OCI-LY3 (cell line): ENCODE measurements at regions not wholly inside any gene's neighbourhood (a gene's known extent, or its start where the extent isn't known, plus 50 kb on each side); places are given as distances from the start of the nearest gene placed in this dataset.

Experiments
- H2AFZ ChIP-seq: fragments of 200-600, 300-600 bp; shearing (Covaris generic); 2 replicates; pipeline ENCODE4 v1.6.0; 2014; ENCODE audit warnings: antibody characterized with exemption, low read depth, low read length
- H3K27ac ChIP-seq: fragments of 200-600, 300-600 bp; sonication (generic); 2 replicates; pipeline ENCODE4 v1.5.1; 2014; ENCODE audit warnings: mild to moderate bottlenecking, low read length, moderate library complexity, mixed read lengths
- H3K27me3 ChIP-seq: fragments of 200-600, 300-600 bp; sonication (generic); 2 replicates; pipeline ENCODE4 v1.6.1; 2014; ENCODE audit warnings: low read depth, low read length, mixed read lengths
- H3K36me3 ChIP-seq: fragments of 200-600, 300-600 bp; sonication (generic); replicated peaks from 2 replicates; pipeline ENCODE3; 2014; ENCODE audit warnings: low read depth, low read length, mixed read lengths
- H3K4me1 ChIP-seq: fragments of 300-600, 200-600 bp; sonication (generic); 2 replicates; pipeline ENCODE4 v1.6.1; 2014; ENCODE audit warnings: low read length, mixed read lengths
- H3K4me2 ChIP-seq: fragments of 200-600, 300-600 bp; sonication (generic); 2 replicates; pipeline ENCODE4 v1.6.1; 2014; ENCODE audit warnings: low read length, mixed read lengths
- H3K4me3 ChIP-seq: fragments of 300-600, 200-600 bp; sonication (generic); 2 replicates; pipeline ENCODE4 v1.5.1; 2014; ENCODE audit warnings: antibody characterized with exemption, mild to moderate bottlenecking, low read length, moderate library complexity
- H3K79me2 ChIP-seq: fragments of 300-600, 200-600 bp; shearing (Covaris generic); 2 replicates; pipeline ENCODE4 v1.6.1; 2014; ENCODE audit warnings: mild to moderate bottlenecking, low read length, mixed read lengths
- H3K9ac ChIP-seq: fragments of 300-600, 200-600 bp; shearing (Covaris generic); 2 replicates; pipeline ENCODE4 v1.6.0; 2014; ENCODE audit warnings: mild to moderate bottlenecking, low read length, moderate library complexity
- H3K9me3 ChIP-seq: fragments of 200-600, 300-600 bp; shearing (Covaris generic); 2 replicates; pipeline ENCODE4 v1.6.1; 2014; ENCODE audit warnings: low read length, mixed read lengths; ENCODE audit not compliant: insufficient read depth
- H4K20me1 ChIP-seq: fragments of 200-600, 300-600 bp; sonication (generic); 2 replicates; pipeline ENCODE4 v1.6.1; 2016; ENCODE audit warnings: low read length, mixed read lengths; ENCODE audit not compliant: insufficient read depth
- EZH2phosphoT487 ChIP-seq: fragments of 200-600 bp; shearing (Covaris generic); IDR thresholded peaks from 2 replicates; pipeline ENCODE4 v1.6.1; 2018; ENCODE audit warnings: antibody characterized with exemption, mixed run types, low read depth
- TF ChIP-seq, protein P1 (sequence below): fragments of 200-600, 300-600 bp; sonication (generic); IDR thresholded peaks from 2 replicates; pipeline ENCODE4 v1.5.1; 2014; ENCODE audit warnings: antibody characterized with exemption, low read length, low read depth

DNA sequence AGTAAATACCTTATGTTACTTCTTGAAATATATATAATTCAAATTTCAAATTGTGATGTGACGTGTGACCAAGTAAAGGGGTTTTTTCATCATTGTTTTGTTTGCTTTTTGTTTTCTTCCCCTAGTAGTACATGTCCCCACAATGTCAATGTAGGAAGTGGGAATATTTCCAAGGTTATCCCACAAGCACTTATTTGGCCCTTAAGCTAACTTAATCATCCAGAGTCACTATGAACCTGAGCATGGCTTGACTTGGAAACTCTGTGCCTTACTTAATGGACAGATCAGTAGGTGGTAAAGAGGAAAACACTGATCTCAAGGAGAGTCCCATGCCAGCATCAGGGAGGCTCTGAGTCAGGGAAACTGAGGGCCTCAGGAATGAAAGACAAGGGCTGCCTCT lies 569.3 kb upstream of the IGFBP3 start:
- Histone ChIP-seq H4K20me1 (no peaks in the 10 kb centered on the region), H3K9ac (no peak overlapping the region), H3K27ac (no peak overlapping the region), H2AFZ (no peak overlapping the region), H3K36me3 (no peaks in the 10 kb centered on the region), H3K79me2 (no peaks in the 10 kb centered on the region), H3K27me3 (no peaks in the 10 kb centered on the region), H3K9me3 (no peaks in the 10 kb centered on the region), H3K4me1 (no peaks in the 10 kb centered on the region), H3K4me2 (no peak overlapping the region), H3K4me3 (no peak overlapping the region)
- no peak for TF ChIP-seq EZH2phosphoT487
- TF ChIP-seq, protein P1, sequence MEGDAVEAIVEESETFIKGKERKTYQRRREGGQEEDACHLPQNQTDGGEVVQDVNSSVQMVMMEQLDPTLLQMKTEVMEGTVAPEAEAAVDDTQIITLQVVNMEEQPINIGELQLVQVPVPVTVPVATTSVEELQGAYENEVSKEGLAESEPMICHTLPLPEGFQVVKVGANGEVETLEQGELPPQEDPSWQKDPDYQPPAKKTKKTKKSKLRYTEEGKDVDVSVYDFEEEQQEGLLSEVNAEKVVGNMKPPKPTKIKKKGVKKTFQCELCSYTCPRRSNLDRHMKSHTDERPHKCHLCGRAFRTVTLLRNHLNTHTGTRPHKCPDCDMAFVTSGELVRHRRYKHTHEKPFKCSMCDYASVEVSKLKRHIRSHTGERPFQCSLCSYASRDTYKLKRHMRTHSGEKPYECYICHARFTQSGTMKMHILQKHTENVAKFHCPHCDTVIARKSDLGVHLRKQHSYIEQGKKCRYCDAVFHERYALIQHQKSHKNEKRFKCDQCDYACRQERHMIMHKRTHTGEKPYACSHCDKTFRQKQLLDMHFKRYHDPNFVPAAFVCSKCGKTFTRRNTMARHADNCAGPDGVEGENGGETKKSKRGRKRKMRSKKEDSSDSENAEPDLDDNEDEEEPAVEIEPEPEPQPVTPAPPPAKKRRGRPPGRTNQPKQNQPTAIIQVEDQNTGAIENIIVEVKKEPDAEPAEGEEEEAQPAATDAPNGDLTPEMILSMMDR, result no peak

DNA sequence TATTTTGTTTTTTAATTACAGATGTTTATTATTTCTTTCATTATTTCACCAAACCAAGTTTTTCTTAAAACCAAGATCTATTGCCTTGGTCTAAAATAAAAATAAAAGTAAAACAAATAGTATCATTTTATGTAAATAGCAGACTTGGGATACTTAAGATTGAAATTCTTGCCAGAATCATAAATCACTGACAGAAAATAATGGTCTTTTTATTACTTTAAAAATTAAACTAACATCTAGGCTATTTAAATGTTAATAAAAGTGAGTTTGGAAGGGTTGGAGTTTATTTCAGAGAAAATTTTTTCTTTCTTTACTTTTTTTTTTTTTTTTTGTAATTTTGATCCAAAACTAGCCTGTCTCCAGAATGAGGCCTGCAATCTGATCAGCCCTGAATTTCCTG lies 568.0 kb upstream of the IGFBP3 start:
- no peak overlapping the region for H3K9ac ChIP-seq
- no peak overlapping the region for H3K4me2 ChIP-seq
- H3K79me2 ChIP-seq, result no peaks in the 10 kb centered on the region
- no peaks in the 10 kb centered on the region for H3K36me3 ChIP-seq
- TF ChIP-seq, protein P1, result no peak
- no peak for TF ChIP-seq EZH2phosphoT487
- no peak overlapping the region for H3K4me3 ChIP-seq
- no peaks in the 10 kb centered on the region for H3K27me3 ChIP-seq
- H3K9me3 ChIP-seq, result no peaks in the 10 kb centered on the region
- H2AFZ ChIP-seq, result no peak overlapping the region
- H3K4me1 ChIP-seq, result no peaks in the 10 kb centered on the region
- H3K27ac ChIP-seq, result no peak overlapping the region
- no peaks in the 10 kb centered on the region for H4K20me1 ChIP-seq

DNA sequence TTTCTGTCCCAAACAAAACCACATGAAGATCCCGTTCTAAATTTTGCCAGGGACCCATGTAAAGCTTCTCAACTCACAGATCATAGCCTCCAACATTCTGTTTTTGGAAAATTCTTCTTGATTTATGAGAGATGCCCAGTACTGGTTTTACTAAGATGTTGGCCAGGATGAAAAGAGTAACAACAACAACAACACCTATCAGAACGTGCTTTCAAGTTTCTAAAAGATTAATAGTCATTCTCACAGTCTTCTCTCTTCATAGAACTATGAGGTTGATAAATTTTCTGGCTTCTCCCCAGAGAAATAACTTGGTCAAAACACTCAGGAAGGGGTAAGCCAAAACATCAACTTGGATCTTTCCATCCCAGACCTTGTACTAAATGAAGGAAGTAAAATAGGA lies 567.5 kb upstream of the IGFBP3 start:
- H4K20me1 ChIP-seq, result no peaks in the 10 kb centered on the region
- H2AFZ ChIP-seq, result no peak overlapping the region
- no peaks in the 10 kb centered on the region for H3K9me3 ChIP-seq
- no peaks in the 10 kb centered on the region for H3K4me1 ChIP-seq
- TF ChIP-seq, protein P1, result no peak
- no peak for TF ChIP-seq EZH2phosphoT487
- H3K27me3 ChIP-seq, result no peaks in the 10 kb centered on the region
- H3K4me2 ChIP-seq, result no peak overlapping the region
- H3K27ac ChIP-seq, result no peak overlapping the region
- H3K9ac ChIP-seq, result no peak overlapping the region
- no peaks in the 10 kb centered on the region for H3K36me3 ChIP-seq
- H3K4me3 ChIP-seq, result no peak overlapping the region
- H3K79me2 ChIP-seq, result no peaks in the 10 kb centered on the region

DNA sequence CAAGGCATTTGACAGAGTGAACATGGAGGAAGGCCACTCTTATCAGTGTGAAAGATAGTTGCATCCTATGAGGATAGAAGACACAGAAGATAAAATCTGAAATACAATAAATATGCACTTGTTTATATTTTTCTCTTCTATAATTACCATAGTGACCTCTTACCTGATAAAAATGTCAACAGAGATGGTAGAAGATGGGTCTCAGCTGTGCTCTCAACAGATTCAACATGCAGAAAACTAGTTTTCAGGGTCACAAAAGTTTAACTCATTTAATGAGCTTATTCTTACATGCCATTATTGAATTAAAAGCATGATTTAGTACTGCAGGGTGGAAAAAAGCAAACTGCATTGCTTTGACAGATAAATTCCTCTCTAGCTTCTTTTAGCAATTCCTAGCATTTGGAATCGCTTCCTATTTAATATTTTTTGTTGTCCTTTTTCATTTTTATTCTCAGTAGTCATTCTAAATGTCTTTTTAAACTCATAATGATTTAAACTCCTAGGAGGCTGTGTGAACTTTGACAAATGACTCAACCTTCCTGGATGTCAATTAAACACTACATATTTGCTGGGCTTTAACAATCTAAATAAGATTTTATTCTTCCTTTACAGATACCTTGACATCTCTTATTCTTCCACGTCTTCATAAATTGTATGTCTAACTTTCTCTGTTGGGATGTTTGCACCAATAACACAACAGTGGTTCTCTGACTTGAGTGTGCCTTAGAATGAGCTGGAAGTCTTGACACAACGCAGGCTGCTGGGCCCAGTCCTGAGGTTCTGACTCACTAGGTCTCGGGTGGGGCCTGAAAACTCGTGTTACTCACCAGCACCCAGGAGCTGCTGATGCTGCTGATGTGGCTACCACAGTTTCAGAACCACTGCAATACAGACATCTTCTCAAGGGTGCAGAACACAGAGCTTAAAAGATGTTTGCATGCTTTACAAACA lies 565.5 kb upstream of the IGFBP3 start:
- TF ChIP-seq, protein P1, result no peak
- no peak for TF ChIP-seq EZH2phosphoT487
- no peak overlapping the region for H3K4me3 ChIP-seq
- H3K4me1 ChIP-seq, result no peaks in the 10 kb centered on the region
- no peaks in the 10 kb centered on the region for H3K9me3 ChIP-seq
- H3K4me2 ChIP-seq, result no peak overlapping the region
- H3K27ac ChIP-seq, result no peak overlapping the region
- no peaks in the 10 kb centered on the region for H3K36me3 ChIP-seq
- H2AFZ ChIP-seq, result no peak overlapping the region
- H3K9ac ChIP-seq, result no peak overlapping the region
- no peaks in the 10 kb centered on the region for H3K27me3 ChIP-seq
- no peaks in the 10 kb centered on the region for H3K79me2 ChIP-seq
- no peaks in the 10 kb centered on the region for H4K20me1 ChIP-seq
